ENCODE measurements at regions not wholly inside any gene's neighbourhood (a gene's known extent, or its start where the extent isn't known, plus 50 kb on each side); places are given as distances from the start of the nearest gene placed in this dataset.
"Not testable (repeated sequence)": the region's sequence is repeated elsewhere in the genome, so short reads cannot be mapped to it uniquely, and the experiment has no call there.

GRCh38 chr4:37748485-37748884 is 62.3 kb upstream of the RELL1 start:
- DNase-seq (ENCODE audit: low read depth in 1 of 2, low spot score in 1 of 2), result no peak
- TF ChIP-seq CTCF (IDR thresholded peaks at IDR 0.05; ENCODE audit: low read depth, low read length), result no peak
- Histone ChIP-seq H3K36me3 (no peaks in the 10 kb centered on the region), H3K4me3 (no peak overlapping the region), H3K9me3 (ENCODE audit: low read depth) (no peaks in the 10 kb centered on the region), H3K27me3 (no peaks in the 10 kb centered on the region), H3K27ac (no peak overlapping the region), H3K4me1 (ENCODE audit: low read depth) (no peaks in the 10 kb centered on the region)

GRCh38 chr4:37747772-37748330 is 61.7 kb upstream of the RELL1 start:
- Histone ChIP-seq H3K4me3 (no peak overlapping the region), H3K27ac (no peak overlapping the region), H3K9me3 (ENCODE audit: low read depth) (no peaks in the 10 kb centered on the region), H3K27me3 (no peaks in the 10 kb centered on the region), H3K4me1 (ENCODE audit: low read depth) (no peaks in the 10 kb centered on the region), H3K36me3 (no peaks in the 10 kb centered on the region)
- TF ChIP-seq CTCF (IDR thresholded peaks at IDR 0.05; ENCODE audit: low read depth, low read length), result no peak
- DNase-seq (ENCODE audit: low read depth in 1 of 2, low spot score in 1 of 2), result no peak

GRCh38 chr4:37746852-37747251 is 60.7 kb upstream of the RELL1 start:
- not testable (repeated sequence) for H3K27ac ChIP-seq

GRCh38 chr4:37745946-37746345 is 59.8 kb upstream of the RELL1 start:
- H3K4me3 ChIP-seq, result no peak overlapping the region
- H3K27ac ChIP-seq, result no peak overlapping the region
- H3K4me1 ChIP-seq (ENCODE audit: low read depth), result no peaks in the 10 kb centered on the region
- H3K9me3 ChIP-seq (ENCODE audit: low read depth), result no peaks in the 10 kb centered on the region
- H3K27me3 ChIP-seq, result no peaks in the 10 kb centered on the region
- no peak for DNase-seq (ENCODE audit: low read depth in 1 of 2, low spot score in 1 of 2)
- H3K36me3 ChIP-seq, result no peaks in the 10 kb centered on the region
- no peak for TF ChIP-seq CTCF (IDR thresholded peaks at IDR 0.05; ENCODE audit: low read depth, low read length)

More at GRCh38 chr4:37746852-37747251, 60.7 kb upstream of the RELL1 start:
- not testable (repeated sequence) for H3K27me3 ChIP-seq; H3K4me3 ChIP-seq; H3K36me3 ChIP-seq; H3K9me3 ChIP-seq (ENCODE audit: low read depth); DNase-seq (ENCODE audit: low read depth in 1 of 2, low spot score in 1 of 2); H3K4me1 ChIP-seq (ENCODE audit: low read depth)

- DNase-seq (ENCODE audit: low read depth in 1 of 2, low spot score in 1 of 2), result no peak
- H3K27ac ChIP-seq, result no peak overlapping the region
- H3K4me3 ChIP-seq, result no peak overlapping the region
- no peaks in the 10 kb centered on the region for H3K9me3 ChIP-seq (ENCODE audit: low read depth)
- H3K36me3 ChIP-seq, result no peaks in the 10 kb centered on the region
- H3K27me3 ChIP-seq, result no peaks in the 10 kb centered on the region
- H3K4me1 ChIP-seq (ENCODE audit: low read depth), result no peaks in the 10 kb centered on the region
- TF ChIP-seq CTCF (IDR thresholded peaks at IDR 0.05; ENCODE audit: low read depth, low read length), result no peak
Measured at GRCh38 chr4:37742149-37742548, 56.0 kb upstream of the RELL1 start.

- H3K4me1 ChIP-seq (ENCODE audit: low read depth), result no peaks in the 10 kb centered on the region
- no peak for TF ChIP-seq CTCF (IDR thresholded peaks at IDR 0.05; ENCODE audit: low read depth, low read length)
- no peaks in the 10 kb centered on the region for H3K9me3 ChIP-seq (ENCODE audit: low read depth)
- H3K4me3 ChIP-seq, result no peak overlapping the region
- H3K27ac ChIP-seq, result no peak overlapping the region
- no peak for DNase-seq (ENCODE audit: low read depth in 1 of 2, low spot score in 1 of 2)
- H3K27me3 ChIP-seq, result no peaks in the 10 kb centered on the region
- no peaks in the 10 kb centered on the region for H3K36me3 ChIP-seq
Measured at GRCh38 chr4:37741564-37741963, 55.4 kb upstream of the RELL1 start.

Measured in cardiac muscle cell (in vitro differentiated cells and primary cell).